AG04449 (cell line): ENCODE measurements at regions not wholly inside any gene's neighbourhood (a gene's known extent, or its start where the extent isn't known, plus 50 kb on each side); places are given as distances from the start of the nearest gene placed in this dataset.

Experiments used
- CTCF ChIA-PET: fragments of 350-600 bp; formaldehyde crosslinking; extraction: SDS; loops from one replicate; lab custom pipeline; 2021; ENCODE audit warnings: antibody characterized with exemption; lab: Yijun Ruan, JAX
- POLR2A ChIA-PET: fragments of 400-600, 350-600 bp; formaldehyde crosslinking; extraction: SDS; loops from one replicate; lab custom pipeline; 2020; ENCODE audit warnings: antibody characterized with exemption, inconsistent platforms; lab: Yijun Ruan, JAX
- DNase-seq: peaks from one replicate; pipeline ENCODE4 v3.0.0-alpha.2; 2010; ENCODE audit warnings: low read depth, low spot score
- H3K4me3 ChIP-seq: 2 replicates; pipeline ENCODE4 v1.5.1; 2011; ENCODE audit warnings: low read depth, mild to moderate bottlenecking, control low read depth, low read length
- TF ChIP-seq, protein P1 (sequence below): IDR thresholded peaks from one replicate; pipeline ENCODE4 v1.5.1; 2011; ENCODE audit warnings: mild to moderate bottlenecking, moderate library complexity, low read length, control low read depth, inconsistent platforms; ENCODE audit not compliant: insufficient read depth; ENCODE audit errors: missing control alignments

- H3K4me3 ChIP-seq, result no peak overlapping the region
- no peak for DNase-seq
- CTCF ChIA-PET, result no interaction called here
- TF ChIP-seq, protein P1, sequence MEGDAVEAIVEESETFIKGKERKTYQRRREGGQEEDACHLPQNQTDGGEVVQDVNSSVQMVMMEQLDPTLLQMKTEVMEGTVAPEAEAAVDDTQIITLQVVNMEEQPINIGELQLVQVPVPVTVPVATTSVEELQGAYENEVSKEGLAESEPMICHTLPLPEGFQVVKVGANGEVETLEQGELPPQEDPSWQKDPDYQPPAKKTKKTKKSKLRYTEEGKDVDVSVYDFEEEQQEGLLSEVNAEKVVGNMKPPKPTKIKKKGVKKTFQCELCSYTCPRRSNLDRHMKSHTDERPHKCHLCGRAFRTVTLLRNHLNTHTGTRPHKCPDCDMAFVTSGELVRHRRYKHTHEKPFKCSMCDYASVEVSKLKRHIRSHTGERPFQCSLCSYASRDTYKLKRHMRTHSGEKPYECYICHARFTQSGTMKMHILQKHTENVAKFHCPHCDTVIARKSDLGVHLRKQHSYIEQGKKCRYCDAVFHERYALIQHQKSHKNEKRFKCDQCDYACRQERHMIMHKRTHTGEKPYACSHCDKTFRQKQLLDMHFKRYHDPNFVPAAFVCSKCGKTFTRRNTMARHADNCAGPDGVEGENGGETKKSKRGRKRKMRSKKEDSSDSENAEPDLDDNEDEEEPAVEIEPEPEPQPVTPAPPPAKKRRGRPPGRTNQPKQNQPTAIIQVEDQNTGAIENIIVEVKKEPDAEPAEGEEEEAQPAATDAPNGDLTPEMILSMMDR, result no peak
- POLR2A ChIA-PET, result interaction anchor here (0.6 kb wide), 1 partner anchor 16 kb away, joined by 3 read pairs; no protein-coding TSS in a partner anchor
Observed at GRCh38 chr2:66753257-66753656, 318.3 kb downstream of the MEIS1 start.

GRCh38 chr2:66753660-66754059 is 318.7 kb downstream of the MEIS1 start:
- TF ChIP-seq, protein P1, result no peak
- POLR2A ChIA-PET, result no interaction called here
- H3K4me3 ChIP-seq, result no peak overlapping the region
- no peak for DNase-seq
- CTCF ChIA-PET, result no interaction called here

- H3K4me3 ChIP-seq, result no peak overlapping the region
- no peak for DNase-seq
- CTCF ChIA-PET, result interaction anchor here (1.2 to 1.3 kb wide), 3 partner anchors 15 to 62 kb away, joined by 3 read pairs; no protein-coding TSS in a partner anchor
- TF ChIP-seq, protein P1, result no peak
- POLR2A ChIA-PET, result no interaction called here
Observed at GRCh38 chr2:66755974-66756373, 321.0 kb downstream of the MEIS1 start.

DNA sequence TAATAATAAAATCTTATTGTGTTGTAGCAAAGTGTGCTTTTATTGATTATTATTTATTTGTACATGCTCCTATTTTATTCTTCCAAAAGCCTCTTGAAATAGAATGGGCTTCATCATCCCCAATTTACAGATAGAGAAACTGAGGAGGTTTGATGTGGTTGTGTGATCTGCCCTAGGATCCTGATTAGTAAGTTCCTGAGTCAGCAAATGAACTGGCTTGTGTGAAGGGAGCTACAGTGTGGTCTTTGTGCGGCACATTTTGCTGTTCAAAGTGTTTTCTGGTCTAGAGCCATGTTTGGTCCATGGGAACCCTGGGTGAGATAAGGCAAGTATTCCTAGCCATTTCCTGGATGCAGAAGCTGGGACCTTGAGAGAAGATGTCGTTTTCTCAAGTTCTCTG is 326.9 kb downstream of the MEIS1 start:
- TF ChIP-seq, protein P1, result no peak
- ChIA-PET CTCF (no interaction called here), POLR2A (no interaction called here)
- no peak for DNase-seq
- H3K4me3 ChIP-seq, result no peak overlapping the region

GRCh38 chr2:66762761-66763160 is 327.8 kb downstream of the MEIS1 start:
- ChIA-PET POLR2A (no interaction called here), CTCF (no interaction called here)
- DNase-seq, result no peak
- no peak overlapping the region for H3K4me3 ChIP-seq
- TF ChIP-seq, protein P1, result no peak

DNA sequence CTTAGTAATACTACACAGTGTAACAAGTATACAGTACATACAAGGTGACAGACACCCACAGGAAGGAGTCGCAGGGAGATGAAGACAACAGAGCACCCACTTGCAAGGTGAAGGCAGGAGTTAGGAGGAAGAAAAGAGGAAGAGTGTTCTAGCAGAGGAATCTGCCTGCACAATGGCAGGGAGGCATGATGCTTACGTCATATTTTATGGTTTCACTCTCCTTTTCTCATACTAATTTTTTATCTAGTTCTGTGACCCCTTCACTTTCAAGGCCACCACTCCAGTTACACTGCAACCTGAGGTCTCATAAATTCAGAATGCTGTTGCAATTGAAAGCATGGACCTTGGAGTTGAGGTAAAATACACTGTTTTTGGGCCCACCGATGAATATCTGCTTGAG is 331.7 kb downstream of the MEIS1 start:
- no peak overlapping the region for H3K4me3 ChIP-seq
- no peak for DNase-seq
- POLR2A ChIA-PET, result no interaction called here
- CTCF ChIA-PET, result no interaction called here
- TF ChIP-seq, protein P1, result no peak
